ENCODE measurements at regions not wholly inside any gene's neighbourhood (a gene's known extent, or its start where the extent isn't known, plus 50 kb on each side); places are given as distances from the start of the nearest gene placed in this dataset.

GRCh38 chr7:130222-130572 is 62.2 kb upstream of the FAM20C start:
- Histone ChIP-seq H3K4ac (ENCODE audit: low read depth, low read length) (no peak overlapping the region), H3K9ac (ENCODE audit: low read depth, low read length) (no peak overlapping the region), H3K79me1 (ENCODE audit: low read depth in 1 of 2, low read length in 2 of 2) (no peaks in the 10 kb centered on the region), H3K9me1 (ENCODE audit: insufficient read depth, low read length) (no peaks in the 10 kb centered on the region), H3K27ac (ENCODE audit: insufficient read depth, low read length) (no peak overlapping the region), H3K4me2 (ENCODE audit: low read depth, low read length) (no peak overlapping the region; the same call in 1 of the 2 replicates), H3K27me3 (ENCODE audit: control insufficient read depth, insufficient read depth, low read length) (peaks cover 9% of the 10 kb centered on the region), H2AK5ac (ENCODE audit: low read depth, low read length) (no peak overlapping the region), H2BK20ac (ENCODE audit: low read depth, low read length) (no peak overlapping the region), H3K9me3 (ENCODE audit: control insufficient read depth, insufficient read depth, low read length) (no peaks in the 10 kb centered on the region), H2BK15ac (ENCODE audit: low read depth, low read length) (no peak overlapping the region), H3K56ac (ENCODE audit: extremely low read depth, insufficient read depth, low read length) (no peak overlapping the region), H2AK9ac (replicated peaks; ENCODE audit: low read depth, low read length, poor library complexity) (no peak overlapping the region), H3K23ac (ENCODE audit: low read depth, low read length) (no peak overlapping the region), H3K36me3 (ENCODE audit: control insufficient read depth, insufficient read depth, low read length) (no peaks in the 10 kb centered on the region), H4K91ac (ENCODE audit: insufficient read depth, low read depth, low read length) (no peak overlapping the region), H2AFZ (replicated peaks; ENCODE audit: low read length, poor library complexity) (no peak overlapping the region), H4K5ac (ENCODE audit: low read depth, low read length) (no peak overlapping the region), H3K4me3 (ENCODE audit: insufficient read depth, low read depth, low read length) (no peak overlapping the region), H2BK120ac (ENCODE audit: low read depth, low read length) (no peak overlapping the region), H2BK5ac (ENCODE audit: low read depth, low read length, poor library complexity, severe bottlenecking) (no peak overlapping the region), H3K18ac (ENCODE audit: low read depth, low read length) (no peak overlapping the region), H4K8ac (ENCODE audit: low read depth in 2 of 2, low read length in 2 of 2) (no peak overlapping the region), H3K14ac (replicated peaks; ENCODE audit: low read depth, low read length) (no peak overlapping the region), H4K20me1 (ENCODE audit: insufficient read depth, low read length) (no peaks in the 10 kb centered on the region), H3K4me1 (ENCODE audit: control insufficient read depth, insufficient read depth, low read length) (peaks cover 7% of the 10 kb centered on the region; the same call in 1 of the 2 replicates)
- intact Hi-C loops (cut with micrococcal nuclease) (no loop called here), in situ Hi-C loops (cut with MboI; ENCODE audit: low sequenced_read_pairs) (no loop called here), dilution Hi-C loops (cut with HindIII; ENCODE audit: low sequenced_read_pairs, unreplicated experiment) (no loop called here)
- CTCF ChIA-PET: no interaction called here
- TF ChIP-seq ELK1 (IDR thresholded peaks at IDR 0.05; ENCODE audit: borderline replicate concordance, low read depth, low read length) (no peak), BHLHE40 (IDR thresholded peaks at IDR 0.05; ENCODE audit: low read depth, low read length) (no peak), CTCF (conservative IDR thresholded peaks at IDR 0.05; ENCODE audit: low read depth, low read length) (no peak), USF2 (IDR thresholded peaks at IDR 0.05; ENCODE audit: low read depth, low read length) (no peak)
- POLR2A ChIA-PET (ENCODE audit: unreplicated experiment): no interaction called here
- ATAC-seq (ENCODE audit: low read depth): no peak
- WGBS, 2 experiments (ENCODE audit: extremely low coverage in 2 of 2, insufficient read length in 1 of 2): 81% methylated on average over 5 of the region's 7 CpGs; no CpG with 5 or more reads in 1 of the 2 experiments
- no peak for DNase-seq
- BruUV-seq (replicated peaks): no TSS peak

Measured in IMR-90 (cell line).